K562 (cell line): ENCODE measurements at regions not wholly inside any gene's neighbourhood (a gene's known extent, or its start where the extent isn't known, plus 50 kb on each side); places are given as distances from the start of the nearest gene placed in this dataset.

Experiments used
- CBX3 ChIP-seq, 2 experiments: IDR thresholded peaks; 1 replicate in 1 of 2; 2 replicates in 1 of 2; pipeline ENCODE4 v1.6.1; 2012; ENCODE audit warnings: inconsistent platforms in 2 of 2, low read length in 2 of 2, borderline replicate concordance in 1 of 2, control low read depth in 1 of 2
- CC2D1A ChIP-seq: fragments of 450-650 bp; IDR thresholded peaks from 2 replicates; pipeline ENCODE4 v1.6.1; 2017; ENCODE audit warnings: mild to moderate bottlenecking
- CCAR2 ChIP-seq: fragments of 200-400 bp; formaldehyde crosslinking; IDR thresholded peaks from 2 replicates; pipeline ENCODE4 v1.6.1; 2017; ENCODE audit warnings: mild to moderate bottlenecking, low read depth, low read length
- ELF4 ChIP-seq: fragments of 450-650 bp; formaldehyde crosslinking; IDR thresholded peaks from 2 replicates; pipeline ENCODE4 v1.4.0; 2022; ENCODE audit warnings: missing genetic modification characterization
- FOXK2 ChIP-seq, 2 experiments: fragments of 450-650 bp; IDR thresholded peaks in 1 of 2; conservative IDR thresholded peaks in 1 of 2; 2 replicates each; pipeline ENCODE4 v1.6.1; 2016; ENCODE audit warnings: low read depth in 2 of 2, mild to moderate bottlenecking in 1 of 2
- JUN ChIP-seq, 2 experiments: sonication (generic) in 1 of 2; formaldehyde crosslinking in 1 of 2; IDR thresholded peaks; 2 replicates each; pipeline versions ENCODE4 v1.6.1 to v1.8.0; 2012 to 2022; ENCODE audit warnings: borderline replicate concordance in 2 of 2, mild to moderate bottlenecking in 2 of 2, improper control_type of control experiment in 1 of 2, low read depth in 1 of 2, low read length in 1 of 2, missing genetic modification reagents in 1 of 2
- POLR2A ChIP-seq: fragments of 450-650 bp; conservative IDR thresholded peaks from 2 replicates; pipeline ENCODE4 v1.6.1; 2016
- POLR3G ChIP-seq: IDR thresholded peaks from 2 replicates; pipeline ENCODE4 v1.6.1; 2011; ENCODE audit not compliant: insufficient read length, insufficient replicate concordance; ENCODE audit errors: extremely low read depth
- STAT5B ChIP-seq: fragments of 250-450 bp; sonication (Bioruptor Pico); IDR thresholded peaks from 2 replicates; pipeline ENCODE4 v1.8.0; 2021; ENCODE audit warnings: mild to moderate bottlenecking, inconsistent platforms
- TCF7L2 ChIP-seq: fragments of 150-350 bp; IDR thresholded peaks from 2 replicates; pipeline ENCODE4 v1.6.1; 2016; ENCODE audit warnings: low read depth, mild to moderate bottlenecking, low read length, moderate library complexity
- ZNF830 ChIP-seq: fragments of 250-450 bp; sonication (Bioruptor Pico); IDR thresholded peaks from 2 replicates; pipeline ENCODE4 v1.5.0; 2021; ENCODE audit warnings: mild to moderate bottlenecking
- TF ChIP-seq, protein P1 (sequence below), 3 experiments: IDR thresholded peaks in 2 of 3; conservative IDR thresholded peaks in 1 of 3; 2 replicates each; pipeline ENCODE4 v1.5.1; 2011 to 2012; ENCODE audit warnings: low read length in 3 of 3, mild to moderate bottlenecking in 3 of 3, control low read depth in 2 of 3, improper control_type of control experiment in 1 of 3, inconsistent platforms in 1 of 3, low read depth in 1 of 3, mixed read lengths in 1 of 3, moderate library complexity in 1 of 3; ENCODE audit not compliant: insufficient read depth in 2 of 3

GRCh38 chr4:160009656-160010493 is 907.0 kb downstream of the RAPGEF2 start:
- no peak for TF ChIP-seq CCAR2
- TF ChIP-seq FOXK2 (conservative IDR thresholded peaks at IDR 0.05 in 1 of 2, IDR thresholded peaks at IDR 0.05 in 1 of 2; ENCODE audit: low read depth in 2 of 2) = no peak
- no peak for TF ChIP-seq STAT5B (CRISPR knock-in tag)
- TF ChIP-seq TCF7L2 = no peak
- TF ChIP-seq CC2D1A = no peak
- TF ChIP-seq ELF4 = no peak
- no peak for TF ChIP-seq ZNF830 (CRISPR knock-in tag)
- TF ChIP-seq POLR2A = no peak
- TF ChIP-seq, protein P1, sequence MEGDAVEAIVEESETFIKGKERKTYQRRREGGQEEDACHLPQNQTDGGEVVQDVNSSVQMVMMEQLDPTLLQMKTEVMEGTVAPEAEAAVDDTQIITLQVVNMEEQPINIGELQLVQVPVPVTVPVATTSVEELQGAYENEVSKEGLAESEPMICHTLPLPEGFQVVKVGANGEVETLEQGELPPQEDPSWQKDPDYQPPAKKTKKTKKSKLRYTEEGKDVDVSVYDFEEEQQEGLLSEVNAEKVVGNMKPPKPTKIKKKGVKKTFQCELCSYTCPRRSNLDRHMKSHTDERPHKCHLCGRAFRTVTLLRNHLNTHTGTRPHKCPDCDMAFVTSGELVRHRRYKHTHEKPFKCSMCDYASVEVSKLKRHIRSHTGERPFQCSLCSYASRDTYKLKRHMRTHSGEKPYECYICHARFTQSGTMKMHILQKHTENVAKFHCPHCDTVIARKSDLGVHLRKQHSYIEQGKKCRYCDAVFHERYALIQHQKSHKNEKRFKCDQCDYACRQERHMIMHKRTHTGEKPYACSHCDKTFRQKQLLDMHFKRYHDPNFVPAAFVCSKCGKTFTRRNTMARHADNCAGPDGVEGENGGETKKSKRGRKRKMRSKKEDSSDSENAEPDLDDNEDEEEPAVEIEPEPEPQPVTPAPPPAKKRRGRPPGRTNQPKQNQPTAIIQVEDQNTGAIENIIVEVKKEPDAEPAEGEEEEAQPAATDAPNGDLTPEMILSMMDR (IDR thresholded peaks at IDR 0.05 in 2 of 3, conservative IDR thresholded peaks at IDR 0.05 in 1 of 3; ENCODE audit: insufficient read depth in 2 of 3, low read depth in 1 of 3, low read length in 3 of 3) = no peak
- no peak for TF ChIP-seq JUN (IDR thresholded peaks at IDR 0.05; ENCODE audit: borderline replicate concordance, low read depth, low read length)
- no peak for TF ChIP-seq JUN (CRISPR knock-in tag; IDR thresholded peaks at IDR 0.05; ENCODE audit: borderline replicate concordance)
- no peak for TF ChIP-seq CBX3 (IDR thresholded peaks at IDR 0.05; ENCODE audit: borderline replicate concordance in 1 of 2, low read length in 2 of 2)
- TF ChIP-seq POLR3G = no peak
